ENCODE measurements at regions not wholly inside any gene's neighbourhood (a gene's known extent, or its start where the extent isn't known, plus 50 kb on each side); places are given as distances from the start of the nearest gene placed in this dataset.

- peak overlapping the region; percentile 59 for H3K4me3 ChIP-seq
- TF ChIP-seq CTCF (IDR thresholded peaks at IDR 0.05): no peak
- peak; percentile 83 for DNase-seq (ENCODE audit: low spot score)
- H3K27ac ChIP-seq: peak overlapping the region; percentile 77 to 80
Observed at GRCh38 chr13:46489586-46490023, 63.4 kb upstream of the LRCH1 start.

GRCh38 chr13:46487748-46488147 lies 65.2 kb upstream of the LRCH1 start:
- Histone ChIP-seq H3K4me3 (no peak overlapping the region), H3K27ac (no peak overlapping the region)
- TF ChIP-seq CTCF (IDR thresholded peaks at IDR 0.05): no peak
- no peak for DNase-seq (ENCODE audit: low spot score)

GRCh38 chr13:46486270-46486669 lies 66.7 kb upstream of the LRCH1 start:
- H3K27ac ChIP-seq: no peak overlapping the region
- DNase-seq (ENCODE audit: low spot score): no peak
- TF ChIP-seq CTCF (IDR thresholded peaks at IDR 0.05): no peak

GRCh38 chr13:46484561-46484960 lies 68.4 kb upstream of the LRCH1 start:
- H3K27ac ChIP-seq: no peak overlapping the region
- TF ChIP-seq CTCF (IDR thresholded peaks at IDR 0.05): no peak
- no peak overlapping the region for H3K4me3 ChIP-seq
- DNase-seq (ENCODE audit: low spot score): no peak

More at GRCh38 chr13:46486270-46486669, 66.7 kb upstream of the LRCH1 start:
- no peak overlapping the region for H3K4me3 ChIP-seq

- Histone ChIP-seq H3K4me3 (no peak overlapping the region), H3K27ac (no peak overlapping the region)
- no peak for DNase-seq (ENCODE audit: low spot score)
- no peak for TF ChIP-seq CTCF (IDR thresholded peaks at IDR 0.05)
Observed at GRCh38 chr13:46481166-46481565, 71.8 kb upstream of the LRCH1 start.

GRCh38 chr13:46480131-46480530 lies 72.8 kb upstream of the LRCH1 start:
- H3K4me3 ChIP-seq: no peak overlapping the region
- no peak for TF ChIP-seq CTCF (IDR thresholded peaks at IDR 0.05)
- no peak overlapping the region for H3K27ac ChIP-seq
- DNase-seq (ENCODE audit: low spot score): no peak

GRCh38 chr13:46479691-46480090 lies 73.3 kb upstream of the LRCH1 start:
- no peak for TF ChIP-seq CTCF (IDR thresholded peaks at IDR 0.05)
- Histone ChIP-seq H3K4me3 (no peak overlapping the region), H3K27ac (no peak overlapping the region)
- DNase-seq (ENCODE audit: low spot score): no peak

Measured in coronary artery (tissue), 2 donors.